Tibial nerve (tissue), 4 donors: ENCODE measurements at regions not wholly inside any gene's neighbourhood (a gene's known extent, or its start where the extent isn't known, plus 50 kb on each side); places are given as distances from the start of the nearest gene placed in this dataset.

ENCODE experiments used
- DNase-seq, 2 donors: peaks; one replicate each; pipeline ENCODE4 v3.0.0-alpha.2; 2019; ENCODE audit warnings: low spot score in 2 of 2
- H3K27ac ChIP-seq, 4 donors: fragments of 200-600 bp; sonication (generic) in 3 of 4; one replicate each; pipeline ENCODE4 v1.5.1; 2017 to 2019; ENCODE audit warnings: mild to moderate bottlenecking in 1 of 4
- H3K27me3 ChIP-seq, 2 donors: fragments of 200-600 bp; sonication (generic) in 1 of 2; one replicate each; pipeline versions ENCODE4 v1.5.1 to v1.6.0; 2017 to 2019
- H3K36me3 ChIP-seq, 3 donors: fragments of 200-600 bp; sonication (generic); one replicate each; pipeline ENCODE4 v1.5.1; 2018 to 2019
- H3K4me1 ChIP-seq, 4 donors: fragments of 200-600 bp; sonication (generic) in 3 of 4; one replicate each; pipeline ENCODE4 v1.5.1; 2017 to 2019
- H3K4me3 ChIP-seq, 4 donors: fragments of 200-600 bp; sonication (generic) in 3 of 4; one replicate each; pipeline ENCODE4 v1.5.1; 2017 to 2019; ENCODE audit warnings: mild to moderate bottlenecking in 1 of 4, moderate library complexity in 1 of 4
- H3K9me3 ChIP-seq, 4 donors: fragments of 200-600 bp; sonication (generic) in 3 of 4; one replicate each; pipeline ENCODE4 v1.5.1; 2017 to 2019
- CTCF ChIP-seq, 5 experiments: fragments of 200-600 bp in 3 of 5; fragments of 450-650 bp in 2 of 5; sonication (generic) in 3 of 5; IDR thresholded peaks; one replicate each; pipeline ENCODE4 v1.5.1; 2016 to 2019; ENCODE audit warnings: antibody characterized with exemption in 5 of 5, mild to moderate bottlenecking in 3 of 5, moderate library complexity in 2 of 5
- EP300 ChIP-seq, 2 donors: sonication (generic); formaldehyde crosslinking; IDR thresholded peaks; one replicate each; pipeline ENCODE4 v1.6.1; 2017; ENCODE audit warnings: antibody characterized with exemption in 2 of 2, mild to moderate bottlenecking in 1 of 2
- POLR2A ChIP-seq, 2 donors: fragments of 450-650 bp; IDR thresholded peaks; one replicate each; pipeline ENCODE4 v1.6.1; 2017; ENCODE audit warnings: antibody characterized with exemption in 2 of 2, mild to moderate bottlenecking in 2 of 2, moderate library complexity in 2 of 2
- WGBS, 2 donors: methylation state at CpG; one replicate each; pipeline ENCODE4 v1.1.5; 2018; 5-methylcytosine and 5-hydroxymethylcytosine counted together

DNA sequence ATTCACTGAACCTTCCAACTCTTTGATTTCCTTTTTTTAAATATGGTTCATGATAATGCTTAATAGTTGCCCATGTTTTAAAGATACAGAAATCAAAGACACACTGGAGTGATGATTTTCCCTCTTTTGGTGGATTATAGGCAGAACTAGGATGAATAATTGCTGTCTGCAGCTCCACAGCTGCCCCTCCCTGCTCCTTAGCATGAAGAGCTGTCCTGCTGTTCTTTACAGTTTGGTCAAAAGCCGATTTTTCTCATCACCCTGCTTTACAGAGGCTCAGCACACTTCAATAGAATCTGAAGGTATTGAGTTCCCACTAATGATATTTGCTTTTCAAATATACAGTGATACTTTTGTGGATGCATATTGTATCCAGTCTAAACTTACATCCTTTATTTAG is 202.6 kb downstream of the AASDHPPT start:
- no peak for TF ChIP-seq POLR2A (IDR thresholded peaks at IDR 0.05)
- no peak for TF ChIP-seq CTCF (IDR thresholded peaks at IDR 0.05)
- Histone ChIP-seq H3K27ac (no peak overlapping the region), H3K4me1 (no peaks in the 10 kb centered on the region), H3K27me3 (no peaks in the 10 kb centered on the region), H3K36me3 (no peaks in the 10 kb centered on the region), H3K4me3 (no peak overlapping the region), H3K9me3 (no peaks in the 10 kb centered on the region)
- DNase-seq = no peak
- WGBS, 2 donors = 35 to 56% methylated on average over 1 of the region's 1 CpG

GRCh38 chr11:106281455-106282173 is 204.2 kb downstream of the AASDHPPT start:
- no peak overlapping the region for H3K27ac ChIP-seq
- H3K27me3 ChIP-seq = no peaks in the 10 kb centered on the region
- no peaks in the 10 kb centered on the region for H3K36me3 ChIP-seq
- no peaks in the 10 kb centered on the region for H3K4me1 ChIP-seq
- no peaks in the 10 kb centered on the region for H3K9me3 ChIP-seq
- no peak for DNase-seq
- H3K4me3 ChIP-seq = no peak overlapping the region
- 91 to 95% methylated on average over 3 of the region's 3 CpGs for WGBS, 2 donors
- TF ChIP-seq EP300 (IDR thresholded peaks at IDR 0.05) = no peak

DNA sequence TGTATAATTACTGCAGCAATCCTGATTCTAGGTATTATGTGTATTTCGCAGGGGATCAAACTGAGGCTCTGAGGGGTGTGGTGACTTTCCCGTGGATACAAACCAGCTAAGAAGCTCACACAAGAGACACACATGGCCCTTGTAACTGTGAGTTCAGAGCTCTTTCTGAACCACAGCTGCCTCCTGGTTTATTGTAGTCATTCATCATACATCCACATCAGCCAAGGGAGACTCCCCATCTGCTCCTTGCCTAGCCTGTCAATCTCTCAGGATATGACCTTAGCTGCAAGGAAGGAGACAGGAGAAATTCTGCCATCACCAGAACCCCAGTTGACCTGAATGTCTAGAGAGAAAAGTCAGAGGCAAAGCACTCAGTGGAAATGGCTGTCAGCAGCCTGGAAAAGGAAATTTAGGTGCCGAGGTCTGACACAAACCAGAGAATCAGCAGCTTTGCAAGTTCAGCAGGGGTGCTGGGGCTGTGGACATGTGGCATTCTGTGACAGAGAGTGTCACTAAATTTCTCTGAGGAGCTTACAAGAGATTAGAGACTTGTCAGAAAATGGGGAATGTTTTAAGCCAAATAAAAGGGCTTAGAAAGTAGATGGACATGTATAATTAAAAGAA is 209.5 kb downstream of the AASDHPPT start:
- DNase-seq = no peak
- TF ChIP-seq EP300 (IDR thresholded peaks at IDR 0.05) (no peak), CTCF (IDR thresholded peaks at IDR 0.05) (no peak), POLR2A (IDR thresholded peaks at IDR 0.05) (no peak)
- H3K27ac ChIP-seq = no peak overlapping the region
- H3K9me3 ChIP-seq = no peaks in the 10 kb centered on the region
- no peaks in the 10 kb centered on the region for H3K4me1 ChIP-seq
- 62% methylated on average over 3 of the region's 3 CpGs for WGBS, 2 donors
- H3K36me3 ChIP-seq = no peaks in the 10 kb centered on the region
- no peaks in the 10 kb centered on the region for H3K27me3 ChIP-seq
- H3K4me3 ChIP-seq = no peak overlapping the region

- Histone ChIP-seq H3K4me1 (no peaks in the 10 kb centered on the region), H3K27me3 (no peaks in the 10 kb centered on the region), H3K27ac (no peak overlapping the region), H3K4me3 (no peak overlapping the region), H3K9me3 (no peaks in the 10 kb centered on the region), H3K36me3 (no peaks in the 10 kb centered on the region)
- TF ChIP-seq POLR2A (IDR thresholded peaks at IDR 0.05) (no peak), EP300 (IDR thresholded peaks at IDR 0.05) (no peak), CTCF (IDR thresholded peaks at IDR 0.05) (no peak)
- no peak for DNase-seq
- 81 to 92% methylated on average over 3 of the region's 3 CpGs for WGBS, 2 donors
These were observed 210.6 kb downstream of the AASDHPPT start for GRCh38 chr11:106288057-106288456.

GRCh38 chr11:106288822-106289387 is 211.4 kb downstream of the AASDHPPT start:
- no peaks in the 10 kb centered on the region for H3K36me3 ChIP-seq
- H3K4me3 ChIP-seq = no peak overlapping the region
- H3K4me1 ChIP-seq = no peaks in the 10 kb centered on the region
- no peak for DNase-seq
- no peaks in the 10 kb centered on the region for H3K9me3 ChIP-seq
- TF ChIP-seq POLR2A (IDR thresholded peaks at IDR 0.05) (no peak), CTCF (IDR thresholded peaks at IDR 0.05) (no peak), EP300 (IDR thresholded peaks at IDR 0.05) (no peak)
- WGBS, 2 donors = 39 to 58% methylated on average over 1 of the region's 1 CpG
- H3K27ac ChIP-seq = no peak overlapping the region
- no peaks in the 10 kb centered on the region for H3K27me3 ChIP-seq
